NCI-H2029 (cell line): ENCODE measurements at regions not wholly inside any gene's neighbourhood (a gene's known extent, or its start where the extent isn't known, plus 50 kb on each side); places are given as distances from the start of the nearest gene placed in this dataset.

Experiments
- DNase-seq: peaks from one replicate; lab custom pipeline; 2025; lab: John Stamatoyannopoulos, UW

- no peak for DNase-seq
Observed at GRCh38 chr4:64584125-64584524, 174.9 kb upstream of the TECRL start.

- DNase-seq = no peak
Observed at GRCh38 chr4:64582492-64582891, 173.2 kb upstream of the TECRL start.

- no peak for DNase-seq
Observed at GRCh38 chr4:64581422-64581821, 172.2 kb upstream of the TECRL start.

- no peak for DNase-seq
Observed at GRCh38 chr4:64564126-64564525, 154.9 kb upstream of the TECRL start.

GRCh38 chr4:64559571-64559970, 150.3 kb upstream of the TECRL start:
- DNase-seq = no peak

DNA sequence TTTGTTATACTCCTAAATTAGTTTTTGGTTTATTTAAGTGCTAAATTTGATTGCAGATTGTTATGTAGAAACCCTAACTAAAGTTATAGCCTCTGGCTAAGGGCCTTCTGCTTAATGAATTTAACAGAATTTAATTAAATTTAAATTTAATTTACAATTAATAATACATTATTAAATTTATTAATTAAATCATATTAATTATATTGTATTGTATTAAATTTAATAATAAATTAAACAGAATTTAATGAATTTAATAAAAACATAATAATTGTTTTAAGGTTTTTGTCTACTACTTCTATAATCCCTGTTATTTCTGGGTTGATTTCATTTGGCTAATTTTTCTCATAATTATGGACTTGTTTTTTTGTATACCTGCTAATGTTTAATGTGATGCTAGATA, 141.9 kb upstream of the TECRL start:
- DNase-seq = no peak

GRCh38 chr4:64545593-64545992, 136.3 kb upstream of the TECRL start:
- DNase-seq = no peak

- DNase-seq = peak; percentile 40
Observed at GRCh38 chr4:64539234-64539849, 130.1 kb upstream of the TECRL start.

- DNase-seq = no peak
Observed at GRCh38 chr4:64538219-64538618, 129.0 kb upstream of the TECRL start.

DNA sequence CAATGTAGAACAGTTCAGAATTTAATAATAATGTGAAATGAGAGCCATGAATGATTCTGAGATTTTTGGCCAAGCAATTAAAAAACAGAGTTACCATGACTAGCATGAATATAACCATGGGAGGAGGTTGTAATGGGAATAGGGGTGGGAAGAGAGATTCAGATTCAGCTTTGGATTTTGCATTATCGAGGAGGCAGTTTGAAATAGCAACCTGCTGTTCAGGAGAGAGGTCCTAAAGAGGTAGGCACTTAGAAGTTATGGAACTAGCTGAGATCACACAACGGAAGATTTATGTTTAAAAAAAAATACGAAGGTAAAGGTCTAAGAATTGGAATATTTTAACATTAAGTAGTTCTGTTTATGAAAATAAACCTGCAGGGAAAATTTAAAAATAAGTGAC, 124.4 kb upstream of the TECRL start:
- DNase-seq = no peak

DNA sequence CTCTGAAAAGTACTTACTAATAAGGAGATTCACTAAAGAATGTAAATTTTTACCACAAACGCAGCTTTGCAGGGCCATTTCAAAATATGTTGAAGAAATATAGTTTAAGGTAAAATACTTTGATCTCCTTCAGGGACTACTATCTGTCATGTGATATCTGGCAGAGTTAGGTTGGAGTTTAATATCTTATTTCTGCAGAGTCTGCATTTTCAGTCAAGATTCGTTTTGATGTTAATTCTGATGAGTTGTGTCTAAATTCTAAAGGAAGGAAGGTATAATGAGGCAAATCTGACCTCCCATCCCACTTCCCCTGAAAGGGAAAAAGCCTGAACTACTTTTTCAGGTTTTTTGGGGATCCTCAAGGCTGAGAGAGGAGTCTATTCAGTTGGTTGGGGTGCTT, 123.9 kb upstream of the TECRL start:
- DNase-seq = no peak

DNA sequence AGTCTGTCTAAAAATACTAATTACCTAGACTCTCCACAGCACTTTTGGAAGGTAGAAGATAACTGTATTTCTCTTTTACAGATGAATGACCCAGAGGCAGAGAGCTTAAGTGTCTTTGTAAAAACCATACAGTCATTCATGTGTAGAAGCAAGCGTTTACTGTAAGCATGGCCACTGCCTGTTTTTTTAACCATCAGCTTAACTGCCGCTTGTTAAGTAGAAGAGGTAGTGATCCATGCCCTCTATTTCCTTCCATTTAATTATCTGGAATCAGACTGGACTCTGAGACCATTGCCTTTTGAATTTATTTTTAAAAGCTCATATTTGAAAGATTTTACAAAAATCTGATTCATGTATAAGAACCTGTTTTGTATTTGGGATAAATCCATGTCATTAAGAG, 111.2 kb upstream of the TECRL start:
- DNase-seq = no peak

DNA sequence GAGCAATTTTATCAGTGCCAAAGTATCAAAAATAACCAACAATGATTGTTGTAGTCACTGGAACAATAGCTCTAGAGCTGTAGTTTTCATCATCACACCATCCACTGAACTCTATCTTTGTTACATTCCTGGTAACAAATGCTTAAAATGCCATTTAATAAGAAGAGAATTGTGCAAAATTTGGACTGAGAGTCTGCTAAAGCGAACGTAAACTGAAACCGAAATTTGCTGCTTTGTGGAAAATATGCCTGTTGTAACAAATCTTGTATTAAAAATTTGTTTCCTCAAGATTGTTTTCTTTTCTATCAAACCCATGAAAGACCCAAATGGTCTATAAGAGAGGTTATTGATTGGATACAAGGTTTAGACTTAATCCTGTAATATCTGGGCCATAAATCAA, 109.3 kb upstream of the TECRL start:
- DNase-seq = no peak

DNA sequence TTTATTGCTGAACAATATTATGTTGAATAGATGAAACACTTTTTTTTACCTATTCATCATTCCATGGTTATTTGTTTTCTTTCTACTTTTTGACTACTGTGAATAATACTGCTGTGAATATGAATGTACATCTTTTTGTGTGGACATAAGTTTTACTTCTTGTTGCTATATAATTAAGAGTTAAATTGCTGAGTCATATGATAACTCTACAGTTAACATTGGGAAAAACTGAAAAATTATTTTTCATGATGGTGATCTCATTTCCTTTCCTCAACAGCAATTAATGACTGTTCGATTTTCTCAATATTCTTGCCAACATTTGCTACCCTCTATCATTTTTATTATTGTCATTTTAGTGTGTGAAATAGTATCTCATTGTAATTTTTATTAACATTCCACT, 106.9 kb upstream of the TECRL start:
- no peak for DNase-seq

- no peak for DNase-seq
Observed at GRCh38 chr4:64508089-64508488, 98.8 kb upstream of the TECRL start.

- DNase-seq = no peak
Observed at GRCh38 chr4:64503945-64504675, 94.9 kb upstream of the TECRL start.

DNA sequence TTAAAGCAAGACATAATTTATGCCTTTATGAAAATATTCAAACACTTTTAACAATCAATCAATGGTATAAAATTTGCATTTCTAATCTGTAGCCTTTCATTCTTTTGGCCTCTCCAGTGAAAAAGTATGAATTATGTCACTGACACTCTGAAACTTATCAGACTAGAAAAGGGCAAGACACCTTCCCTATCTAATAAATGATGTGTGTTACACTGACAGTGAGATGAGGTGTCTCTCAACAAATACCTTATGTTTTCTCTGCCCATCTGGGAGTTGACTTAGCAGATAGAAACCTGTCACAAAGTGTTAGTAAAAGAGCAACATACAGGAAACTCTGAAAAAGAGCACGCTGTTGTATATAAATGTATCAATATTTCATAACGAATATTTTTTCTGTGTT, 94.2 kb upstream of the TECRL start:
- DNase-seq = no peak

DNA sequence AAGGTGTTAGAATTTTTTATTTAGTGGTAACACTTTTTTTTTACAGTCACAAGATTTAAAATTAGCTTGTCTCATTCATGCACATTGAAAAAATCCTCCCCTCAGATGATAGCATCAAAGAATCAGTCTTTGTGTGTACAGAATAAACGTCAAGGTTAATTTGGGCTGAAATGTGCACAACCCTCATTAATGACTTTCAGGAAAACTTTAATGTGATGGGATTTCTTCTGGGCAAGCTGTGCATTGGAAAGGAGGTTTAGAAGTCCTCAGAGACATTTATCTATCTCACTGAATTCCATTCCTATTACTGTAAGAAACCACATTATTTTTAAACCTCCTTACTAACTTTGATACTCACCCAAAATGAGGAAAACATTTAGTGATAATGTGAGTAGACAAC, 88.2 kb upstream of the TECRL start:
- no peak for DNase-seq

GRCh38 chr4:64495946-64496345, 86.7 kb upstream of the TECRL start:
- no peak for DNase-seq

DNA sequence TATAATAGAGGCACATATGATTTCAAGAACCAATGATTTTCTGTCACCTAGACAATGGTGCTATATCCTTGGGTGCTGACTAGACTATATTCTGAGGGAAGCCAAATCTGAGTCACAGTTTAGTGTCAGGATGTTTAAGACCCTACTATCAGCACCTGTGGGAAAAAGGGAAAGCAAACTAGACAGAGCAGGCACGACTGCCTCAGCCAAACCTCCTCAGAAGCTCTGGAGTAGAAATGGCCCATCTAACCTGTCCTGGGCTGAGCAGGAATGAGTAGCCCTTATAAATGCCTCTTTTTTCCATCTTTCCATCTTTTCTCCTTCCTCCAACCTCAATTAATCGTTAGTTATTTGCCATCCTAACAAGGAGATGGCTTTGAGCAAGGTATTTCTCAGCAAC, 80.4 kb upstream of the TECRL start:
- DNase-seq = no peak

GRCh38 chr4:64479338-64479737, 70.1 kb upstream of the TECRL start:
- DNase-seq = no peak

DNA sequence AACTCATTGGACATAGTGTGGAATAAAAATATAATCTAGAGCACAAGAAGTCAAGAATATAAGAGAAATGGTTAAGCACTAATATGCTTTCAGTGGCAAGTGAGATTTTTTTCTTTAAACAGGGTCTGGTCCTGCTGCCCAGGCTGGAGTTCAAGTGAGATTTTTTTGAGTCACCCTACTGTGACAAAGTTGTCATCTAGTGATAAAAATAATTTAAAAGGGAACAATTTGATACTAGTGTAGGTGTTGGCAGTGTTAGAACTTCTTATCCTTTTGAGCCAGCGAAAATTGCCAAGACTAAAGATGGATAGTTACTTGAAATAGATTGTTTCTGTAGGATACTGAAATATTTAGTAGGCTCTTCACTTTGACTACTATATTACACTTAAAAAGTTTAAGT, 67.9 kb upstream of the TECRL start:
- no peak for DNase-seq

DNA sequence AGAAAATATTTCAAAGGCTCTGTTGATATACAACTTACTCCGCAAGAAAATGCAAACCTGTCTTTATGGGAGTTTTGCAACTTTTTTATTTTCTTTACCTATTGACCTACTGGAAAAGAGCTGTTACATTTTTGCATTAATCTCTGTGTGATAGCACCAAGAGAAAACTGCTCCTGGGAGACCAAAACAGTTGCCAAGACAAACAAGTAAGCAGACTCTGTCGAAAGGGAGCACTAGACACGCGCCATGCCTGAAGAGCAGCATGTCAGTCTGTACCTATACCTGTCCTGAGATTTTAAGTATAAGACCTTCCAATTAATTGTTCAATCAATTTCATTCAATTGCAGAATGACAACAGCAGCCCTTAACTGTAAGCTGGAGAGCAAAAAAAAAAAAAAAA, 56.0 kb upstream of the TECRL start:
- DNase-seq = no peak

DNA sequence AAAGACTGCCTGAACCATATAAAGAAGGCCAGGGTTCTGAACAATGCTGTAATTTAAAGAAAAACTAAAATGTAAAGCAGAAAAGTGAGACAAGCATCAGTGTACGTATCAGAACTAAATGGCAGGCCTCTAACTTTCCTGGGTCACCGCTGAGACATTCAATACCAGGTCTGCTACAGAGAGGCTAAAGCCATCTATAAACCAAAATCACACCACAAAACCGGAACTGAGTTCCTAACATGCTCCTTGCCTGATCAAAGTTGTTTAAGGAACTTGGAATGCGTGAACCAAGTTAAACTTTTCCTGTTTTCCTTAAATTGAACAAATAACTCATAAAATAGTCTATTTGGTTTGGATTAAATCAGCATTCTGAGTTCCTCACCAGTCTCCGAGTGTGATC, 55.3 kb upstream of the TECRL start:
- DNase-seq = no peak
